ENCODE measurements at regions not wholly inside any gene's neighbourhood (a gene's known extent, or its start where the extent isn't known, plus 50 kb on each side); places are given as distances from the start of the nearest gene placed in this dataset.

DNA sequence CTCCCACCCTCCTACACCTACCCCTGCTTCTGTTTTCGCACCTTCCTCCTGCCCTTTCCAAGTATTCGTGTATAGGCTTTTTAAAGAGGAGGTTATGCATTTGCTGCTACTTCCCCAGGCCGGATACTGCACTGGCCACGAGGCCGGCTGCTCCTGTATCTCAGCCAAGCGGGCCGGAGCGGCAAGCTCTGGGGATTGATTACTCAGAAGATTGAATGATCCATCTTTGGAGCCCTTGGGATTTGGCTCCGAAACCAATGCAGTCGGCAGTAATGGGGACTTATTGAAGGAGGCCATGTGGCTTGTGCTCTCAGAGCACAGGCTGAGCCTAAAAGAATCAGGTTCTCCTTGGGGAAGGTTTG lies 405.3 kb downstream of the TLE4 start:
- H3K79me2 ChIP-seq (ENCODE audit: control insufficient read depth, insufficient read depth, low read length), result no peaks in the 10 kb centered on the region
- DNase-seq (ENCODE audit: extremely low read depth in 1 of 4, low spot score in 3 of 4) (no peak), FAIRE-seq (no peak), ATAC-seq (no peak)
- CTCF ChIA-PET (ENCODE audit: low intra/inter-chr PET ratio), result no interaction called here
- H3K9ac ChIP-seq (ENCODE audit: insufficient read depth in 1 of 2, low read depth in 2 of 2, low read length in 2 of 2), result no peak overlapping the region
- WGBS (ENCODE audit: insufficient coverage, low coverage, missing lambda C conversion rate), result 0% methylated on average over 6 of the region's 10 CpGs
- no TSS peak for BruUV-seq (replicated peaks)
- TF ChIP-seq SMARCE1 (IDR thresholded peaks at IDR 0.05), result no peak
- TF ChIP-seq, protein P1, sequence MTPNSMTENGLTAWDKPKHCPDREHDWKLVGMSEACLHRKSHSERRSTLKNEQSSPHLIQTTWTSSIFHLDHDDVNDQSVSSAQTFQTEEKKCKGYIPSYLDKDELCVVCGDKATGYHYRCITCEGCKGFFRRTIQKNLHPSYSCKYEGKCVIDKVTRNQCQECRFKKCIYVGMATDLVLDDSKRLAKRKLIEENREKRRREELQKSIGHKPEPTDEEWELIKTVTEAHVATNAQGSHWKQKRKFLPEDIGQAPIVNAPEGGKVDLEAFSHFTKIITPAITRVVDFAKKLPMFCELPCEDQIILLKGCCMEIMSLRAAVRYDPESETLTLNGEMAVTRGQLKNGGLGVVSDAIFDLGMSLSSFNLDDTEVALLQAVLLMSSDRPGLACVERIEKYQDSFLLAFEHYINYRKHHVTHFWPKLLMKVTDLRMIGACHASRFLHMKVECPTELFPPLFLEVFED (CRISPR knock-in tag; conservative IDR thresholded peaks at IDR 0.05), result no peak
- TF ChIP-seq CCNT2 (IDR thresholded peaks at IDR 0.05; ENCODE audit: borderline replicate concordance, extremely low read depth, insufficient read length, low read depth, low read length), result no peak
- TF ChIP-seq ZNF146 (CRISPR knock-in tag; IDR thresholded peaks at IDR 0.05; ENCODE audit: unreplicated experiment), result no peak
- no peak for TF ChIP-seq YBX1 (IDR thresholded peaks at IDR 0.05)
- TF ChIP-seq, protein P2, sequence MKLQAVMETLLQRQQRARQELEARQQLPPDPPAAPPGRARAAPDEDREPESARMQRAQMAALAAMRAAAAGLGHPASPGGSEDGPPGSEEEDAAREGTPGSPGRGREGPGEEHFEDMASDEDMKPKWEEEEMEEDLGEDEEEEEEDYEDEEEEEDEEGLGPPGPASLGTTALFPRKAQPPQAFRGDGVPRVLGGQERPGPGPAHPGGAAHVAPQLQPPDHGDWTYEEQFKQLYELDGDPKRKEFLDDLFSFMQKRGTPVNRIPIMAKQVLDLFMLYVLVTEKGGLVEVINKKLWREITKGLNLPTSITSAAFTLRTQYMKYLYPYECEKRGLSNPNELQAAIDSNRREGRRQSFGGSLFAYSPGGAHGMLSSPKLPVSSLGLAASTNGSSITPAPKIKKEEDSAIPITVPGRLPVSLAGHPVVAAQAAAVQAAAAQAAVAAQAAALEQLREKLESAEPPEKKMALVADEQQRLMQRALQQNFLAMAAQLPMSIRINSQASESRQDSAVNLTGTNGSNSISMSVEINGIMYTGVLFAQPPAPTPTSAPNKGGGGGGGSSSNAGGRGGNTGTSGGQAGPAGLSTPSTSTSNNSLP (IDR thresholded peaks at IDR 0.05; ENCODE audit: borderline replicate concordance, low read depth, low read length), result no peak
- TF ChIP-seq ASH1L (IDR thresholded peaks at IDR 0.05; ENCODE audit: borderline replicate concordance, low read depth, partially characterized antibody), result no peak
- TF ChIP-seq HLTF (IDR thresholded peaks at IDR 0.05), result no peak
- no peaks in the 10 kb centered on the region for H3K4me1 ChIP-seq (replicated peaks in 1 of 2; ENCODE audit: control insufficient read depth in 2 of 2, insufficient read depth in 2 of 2, low read length in 2 of 2)
- H3K9me1 ChIP-seq (ENCODE audit: control insufficient read depth, insufficient read depth, low read length), result no peaks in the 10 kb centered on the region
- no peaks in the 10 kb centered on the region for H4K20me1 ChIP-seq (replicated peaks; ENCODE audit: control insufficient read depth, insufficient read depth, low read length)
- H3K4me2 ChIP-seq (ENCODE audit: insufficient read depth, low read length), result no peak overlapping the region
- intact Hi-C loops (cut with micrococcal nuclease), result no loop called here
- no peak overlapping the region for H2AFZ ChIP-seq (ENCODE audit: low read depth, low read length)
- H3K27me3 ChIP-seq (ENCODE audit: control insufficient read depth in 2 of 2, insufficient read depth in 2 of 2, low read length in 2 of 2), result no peaks in the 10 kb centered on the region
- H3K36me3 ChIP-seq (ENCODE audit: control insufficient read depth, insufficient read depth, low read length), result no peaks in the 10 kb centered on the region
- no peak overlapping the region for H3K27ac ChIP-seq (ENCODE audit: extremely low read depth, low read depth, low read length)
- in situ Hi-C loops (cut with MboI), result no loop called here
- no peaks in the 10 kb centered on the region for H3K9me3 ChIP-seq (replicated peaks; ENCODE audit: control insufficient read depth, insufficient read depth, low read depth, low read length)
- no peak overlapping the region for H3K4me3 ChIP-seq
- POLR2A ChIA-PET, result no interaction called here
